Astrocyte of the cerebellum (primary cell): ENCODE measurements at regions not wholly inside any gene's neighbourhood (a gene's known extent, or its start where the extent isn't known, plus 50 kb on each side); places are given as distances from the start of the nearest gene placed in this dataset.

Source experiments
- DNase-seq: peaks from one replicate; pipeline ENCODE4 v3.0.0-alpha.2; 2011; ENCODE audit warnings: low read depth
- H3K4me3 ChIP-seq: 2 replicates; pipeline ENCODE4 v1.5.1; 2011; ENCODE audit warnings: mild to moderate bottlenecking, low read depth, low read length, moderate library complexity
- in situ Hi-C: cut with HindIII; loops from 2 replicates; pipeline ENCODE4 v1.10.0; 2017; ENCODE audit warnings: low sequenced_read_pairs
- TF ChIP-seq, protein P1 (sequence below): IDR thresholded peaks from 2 replicates; pipeline ENCODE4 v1.5.1; 2012; ENCODE audit warnings: low read length, low read depth, moderate library complexity, mild to moderate bottlenecking; ENCODE audit errors: missing control alignments

DNA sequence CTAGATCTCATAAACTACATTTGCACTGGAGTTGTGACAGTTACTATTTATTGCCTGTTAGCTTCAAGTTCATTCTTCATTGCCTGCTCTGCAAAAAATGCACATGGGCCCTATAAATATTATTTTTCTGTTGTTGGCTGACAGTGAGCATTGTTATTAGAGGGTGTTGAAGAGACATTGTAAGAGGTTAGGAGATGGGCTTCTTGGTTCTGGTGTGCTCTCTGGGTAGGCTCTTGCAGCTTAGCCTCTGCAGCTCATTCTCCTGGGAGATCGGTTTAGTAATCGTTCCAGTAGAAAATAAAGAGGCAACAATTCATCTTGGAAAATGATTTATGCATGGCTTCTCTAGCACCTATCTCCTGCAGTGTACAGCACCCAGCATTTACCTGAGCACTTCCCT, 113.8 kb upstream of the SCN7A start:
- no peak for DNase-seq

DNA sequence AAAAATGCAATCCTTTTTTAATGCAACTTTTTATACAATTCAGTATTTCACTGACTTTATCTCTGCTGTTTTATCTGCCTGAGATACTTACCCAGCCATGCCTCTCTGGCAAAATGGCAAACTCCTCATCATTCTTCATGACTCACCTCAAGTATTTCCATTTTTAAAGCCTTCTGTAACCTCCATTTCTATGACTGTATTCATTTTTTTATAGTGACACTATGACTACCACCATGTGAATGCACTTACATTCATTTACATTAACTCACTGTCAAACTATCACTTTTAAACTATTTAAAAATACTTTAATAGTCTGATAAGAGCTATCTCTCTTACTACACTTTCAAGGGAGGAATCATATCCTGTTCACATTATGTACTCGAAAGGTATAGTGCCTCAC, 99.4 kb upstream of the SCN7A start:
- TF ChIP-seq, protein P1, sequence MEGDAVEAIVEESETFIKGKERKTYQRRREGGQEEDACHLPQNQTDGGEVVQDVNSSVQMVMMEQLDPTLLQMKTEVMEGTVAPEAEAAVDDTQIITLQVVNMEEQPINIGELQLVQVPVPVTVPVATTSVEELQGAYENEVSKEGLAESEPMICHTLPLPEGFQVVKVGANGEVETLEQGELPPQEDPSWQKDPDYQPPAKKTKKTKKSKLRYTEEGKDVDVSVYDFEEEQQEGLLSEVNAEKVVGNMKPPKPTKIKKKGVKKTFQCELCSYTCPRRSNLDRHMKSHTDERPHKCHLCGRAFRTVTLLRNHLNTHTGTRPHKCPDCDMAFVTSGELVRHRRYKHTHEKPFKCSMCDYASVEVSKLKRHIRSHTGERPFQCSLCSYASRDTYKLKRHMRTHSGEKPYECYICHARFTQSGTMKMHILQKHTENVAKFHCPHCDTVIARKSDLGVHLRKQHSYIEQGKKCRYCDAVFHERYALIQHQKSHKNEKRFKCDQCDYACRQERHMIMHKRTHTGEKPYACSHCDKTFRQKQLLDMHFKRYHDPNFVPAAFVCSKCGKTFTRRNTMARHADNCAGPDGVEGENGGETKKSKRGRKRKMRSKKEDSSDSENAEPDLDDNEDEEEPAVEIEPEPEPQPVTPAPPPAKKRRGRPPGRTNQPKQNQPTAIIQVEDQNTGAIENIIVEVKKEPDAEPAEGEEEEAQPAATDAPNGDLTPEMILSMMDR, result no peak
- in situ Hi-C loops, result no loop called here
- no peak overlapping the region for H3K4me3 ChIP-seq
- DNase-seq, result no peak

More for the DNA sequence above, 113.8 kb upstream of the SCN7A start:
- in situ Hi-C loops, result no loop called here
- no peak overlapping the region for H3K4me3 ChIP-seq
- TF ChIP-seq, protein P1, result no peak

DNA sequence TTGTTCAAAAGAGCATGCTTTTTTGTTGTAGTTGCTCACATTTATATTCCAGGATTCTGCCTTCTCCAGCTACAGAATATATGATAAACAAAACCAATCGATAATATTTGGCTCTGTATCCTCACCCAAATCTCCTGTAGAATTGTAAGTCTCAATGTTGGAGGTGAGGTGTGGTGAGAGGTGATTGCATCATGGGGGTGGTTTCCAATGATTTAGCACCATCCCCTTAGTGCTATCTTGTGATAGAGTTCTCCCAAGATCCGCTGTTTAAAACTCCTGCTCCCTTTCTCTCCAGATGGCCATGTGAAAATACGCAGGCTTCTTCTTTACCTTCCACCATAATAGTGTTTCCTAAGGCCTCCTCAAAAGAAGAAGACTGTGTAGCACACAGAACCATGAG, 98.7 kb upstream of the SCN7A start:
- no peak for DNase-seq
- H3K4me3 ChIP-seq, result no peak overlapping the region
- TF ChIP-seq, protein P1, result no peak
- in situ Hi-C loops, result no loop called here

DNA sequence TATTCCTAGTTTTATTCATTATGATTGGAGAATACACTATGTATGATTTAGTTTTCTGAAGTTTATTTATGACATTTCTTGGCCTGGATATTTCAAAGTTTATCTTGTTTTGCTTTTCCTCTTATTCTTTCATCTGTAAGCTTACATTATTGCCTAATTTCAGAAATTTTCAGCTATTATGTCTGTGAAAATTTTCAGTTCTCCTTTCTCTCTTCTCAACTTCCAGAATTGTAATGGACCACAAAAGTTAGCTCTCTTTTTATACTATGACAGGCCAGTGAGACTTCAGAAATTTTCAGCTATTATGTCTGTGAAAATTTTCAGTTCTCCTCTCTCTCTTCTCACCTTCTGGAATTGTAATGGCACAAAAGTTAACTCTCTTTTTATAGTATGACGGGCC, 97.2 kb upstream of the SCN7A start:
- TF ChIP-seq, protein P1, result no peak
- in situ Hi-C loops, result no loop called here
- no peak overlapping the region for H3K4me3 ChIP-seq
- DNase-seq, result no peak

DNA sequence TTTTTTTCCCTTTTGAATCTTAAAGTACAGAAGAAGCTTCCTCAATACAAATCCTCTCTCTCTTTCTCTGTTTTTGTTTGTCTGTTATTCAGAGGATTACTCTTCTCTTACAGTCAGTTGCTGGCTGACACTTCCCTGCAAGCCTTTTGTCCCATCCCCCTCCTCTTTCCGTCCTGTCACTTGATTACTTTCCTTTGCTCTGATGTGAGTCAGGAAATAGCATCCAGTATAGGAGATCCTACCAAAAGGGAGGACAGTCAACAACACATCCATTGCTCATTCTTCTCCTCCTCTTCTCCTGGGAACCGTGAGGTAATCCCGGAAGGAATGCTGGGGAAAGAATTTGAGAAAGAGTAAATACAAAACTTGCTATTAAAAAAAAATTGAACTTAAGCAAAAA, 79.3 kb upstream of the SCN7A start:
- DNase-seq, result no peak
- no peak overlapping the region for H3K4me3 ChIP-seq
- TF ChIP-seq, protein P1, result no peak
- in situ Hi-C loops, result no loop called here

DNA sequence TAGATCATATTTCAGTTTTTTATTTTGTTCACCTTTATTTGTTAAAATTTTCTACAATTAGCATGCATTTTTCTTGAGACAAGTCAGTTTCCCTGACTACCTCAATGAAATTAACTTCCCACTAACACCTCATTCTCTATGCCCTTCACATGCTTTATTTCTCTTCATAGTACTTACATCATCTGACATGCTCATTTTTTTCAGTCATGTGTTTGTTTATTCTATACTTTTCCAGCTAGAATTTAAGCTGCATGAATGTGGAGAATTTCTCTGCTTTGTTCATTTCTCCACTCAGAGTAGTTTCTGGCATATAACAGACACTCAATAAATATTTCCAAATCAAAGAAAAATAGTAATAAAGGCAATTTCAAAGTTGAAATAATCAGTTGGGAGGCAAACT, 78.9 kb upstream of the SCN7A start:
- in situ Hi-C loops, result no loop called here
- DNase-seq, result no peak
- TF ChIP-seq, protein P1, result no peak
- no peak overlapping the region for H3K4me3 ChIP-seq

DNA sequence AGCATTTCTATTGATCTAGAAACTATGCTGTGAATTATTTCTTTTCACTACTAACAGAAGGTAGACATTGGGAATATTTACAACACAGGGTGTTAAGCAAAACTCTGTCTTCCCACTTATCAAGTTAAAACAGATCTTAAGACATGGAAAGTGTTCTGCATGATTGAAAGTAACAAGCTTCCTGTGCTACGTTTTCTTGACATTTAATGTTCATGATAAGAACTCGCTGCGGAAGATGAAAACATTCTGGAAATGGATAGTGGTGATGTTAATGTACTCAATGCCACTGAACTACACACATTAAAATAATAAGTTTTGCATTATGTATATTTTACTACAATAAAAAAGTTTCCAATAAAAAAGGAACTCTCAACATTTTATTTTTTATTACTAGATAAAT, 74.4 kb upstream of the SCN7A start:
- in situ Hi-C loops, result no loop called here
- no peak overlapping the region for H3K4me3 ChIP-seq
- TF ChIP-seq, protein P1, result no peak
- DNase-seq, result no peak
